Amniotic stem cell (primary cell): ENCODE measurements at regions not wholly inside any gene's neighbourhood (a gene's known extent, or its start where the extent isn't known, plus 50 kb on each side); places are given as distances from the start of the nearest gene placed in this dataset.

ENCODE experiments used
- DNase-seq: peaks from one replicate; lab custom pipeline; 2025; lab: John Stamatoyannopoulos, UW

DNA sequence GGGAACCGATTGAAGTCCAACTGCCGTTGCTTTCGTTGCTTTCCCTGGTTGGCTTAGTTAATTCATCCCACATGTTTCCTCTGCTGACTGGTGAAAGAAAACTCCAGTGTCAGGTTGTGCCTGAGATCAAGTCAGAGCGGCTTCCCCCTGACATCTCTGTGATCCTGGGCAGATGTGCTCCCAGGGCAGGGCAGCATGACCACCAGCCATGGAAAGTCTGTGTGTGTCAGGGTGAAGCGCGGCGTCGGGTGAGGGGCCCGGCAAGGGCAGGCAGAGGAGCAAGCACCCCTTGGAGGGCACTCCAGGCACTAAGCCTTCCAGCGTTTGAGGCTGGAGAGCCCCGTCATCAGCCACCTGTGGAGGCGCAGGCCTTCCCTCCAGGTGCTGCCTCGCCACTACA lies 54.5 kb upstream of the IGF1 start:
- DNase-seq: no peak

DNA sequence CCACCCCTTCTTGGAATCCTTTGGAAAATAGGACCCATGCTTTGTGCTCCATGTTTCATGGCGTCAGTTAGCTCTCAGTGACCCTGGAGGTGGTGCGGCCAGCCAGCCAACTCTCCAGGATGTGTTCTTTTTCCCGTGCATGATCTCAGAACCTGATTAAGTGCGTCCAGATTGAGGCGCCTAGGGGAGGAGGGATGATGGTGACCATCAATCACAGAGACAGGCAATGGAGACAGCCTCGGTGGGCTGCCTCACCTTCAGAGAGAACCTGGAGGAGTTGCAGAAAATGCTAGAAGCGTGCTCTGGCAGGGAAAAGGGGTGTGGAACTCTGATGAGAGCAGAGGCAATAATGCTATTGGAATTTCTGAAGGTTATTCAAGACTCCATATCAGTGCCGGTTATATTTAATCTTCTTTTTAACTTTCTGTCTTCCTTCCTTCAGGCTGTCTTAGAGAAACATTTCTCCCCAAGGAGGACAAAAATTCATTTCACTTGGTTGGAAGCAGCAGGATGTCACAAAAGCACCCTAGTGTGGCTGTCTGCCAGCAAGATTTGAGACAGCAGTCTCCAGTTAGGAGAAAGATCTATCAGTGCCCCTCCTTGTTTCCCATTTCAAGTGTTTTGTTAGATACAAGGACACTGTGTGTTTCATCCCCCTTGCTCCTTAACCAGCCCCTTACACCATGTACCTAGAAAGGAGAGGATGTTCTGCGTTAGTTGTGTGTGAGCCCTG lies 53.3 kb upstream of the IGF1 start:
- no peak for DNase-seq
